ENCODE measurements at regions not wholly inside any gene's neighbourhood (a gene's known extent, or its start where the extent isn't known, plus 50 kb on each side); places are given as distances from the start of the nearest gene placed in this dataset.
A peak's percentile ranks its signal among the peaks of the same experiment; 100 is the strongest.

DNA sequence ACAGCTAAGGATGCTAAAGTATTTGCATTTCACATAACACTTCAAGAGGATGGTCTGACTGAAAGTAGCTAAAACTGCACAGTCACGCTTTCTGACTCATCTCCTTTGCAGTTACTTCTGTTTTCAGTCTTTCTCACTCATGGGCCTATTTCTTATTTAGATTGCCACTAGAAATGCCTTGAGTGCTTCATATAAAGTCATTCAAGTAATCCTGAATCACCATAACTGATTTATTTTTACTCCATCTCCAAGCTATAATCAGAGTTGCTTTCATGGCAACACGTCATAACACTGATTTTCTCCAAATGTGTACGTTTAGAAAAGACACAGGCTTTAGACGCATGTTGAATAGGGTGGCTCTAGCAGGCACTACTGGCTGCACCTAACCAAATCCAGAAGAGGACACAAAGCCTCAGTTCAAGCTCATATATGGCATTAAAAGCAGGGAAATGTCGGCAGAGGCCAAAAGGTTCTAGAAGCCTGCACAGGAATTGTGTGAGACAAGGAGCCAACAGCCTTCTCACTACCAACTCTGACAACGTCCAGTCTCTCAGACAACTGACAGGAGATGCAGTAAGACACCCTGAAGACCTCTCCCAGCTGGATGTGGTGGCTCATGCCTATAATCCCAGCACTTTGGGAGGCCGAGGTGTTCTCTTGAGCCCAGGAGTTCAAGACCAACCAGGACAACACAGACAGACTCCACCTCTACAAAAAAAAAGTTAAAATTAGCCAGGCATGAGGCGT is 64.1 kb upstream of the BEND6 start:
- ATAC-seq (ENCODE audit: insufficient read depth, low FRiP score) (peak; percentile 58), DNase-seq (peak in 1 of 3 donors; percentile 15)
- TF ChIP-seq, protein P1, sequence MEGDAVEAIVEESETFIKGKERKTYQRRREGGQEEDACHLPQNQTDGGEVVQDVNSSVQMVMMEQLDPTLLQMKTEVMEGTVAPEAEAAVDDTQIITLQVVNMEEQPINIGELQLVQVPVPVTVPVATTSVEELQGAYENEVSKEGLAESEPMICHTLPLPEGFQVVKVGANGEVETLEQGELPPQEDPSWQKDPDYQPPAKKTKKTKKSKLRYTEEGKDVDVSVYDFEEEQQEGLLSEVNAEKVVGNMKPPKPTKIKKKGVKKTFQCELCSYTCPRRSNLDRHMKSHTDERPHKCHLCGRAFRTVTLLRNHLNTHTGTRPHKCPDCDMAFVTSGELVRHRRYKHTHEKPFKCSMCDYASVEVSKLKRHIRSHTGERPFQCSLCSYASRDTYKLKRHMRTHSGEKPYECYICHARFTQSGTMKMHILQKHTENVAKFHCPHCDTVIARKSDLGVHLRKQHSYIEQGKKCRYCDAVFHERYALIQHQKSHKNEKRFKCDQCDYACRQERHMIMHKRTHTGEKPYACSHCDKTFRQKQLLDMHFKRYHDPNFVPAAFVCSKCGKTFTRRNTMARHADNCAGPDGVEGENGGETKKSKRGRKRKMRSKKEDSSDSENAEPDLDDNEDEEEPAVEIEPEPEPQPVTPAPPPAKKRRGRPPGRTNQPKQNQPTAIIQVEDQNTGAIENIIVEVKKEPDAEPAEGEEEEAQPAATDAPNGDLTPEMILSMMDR (IDR thresholded peaks at IDR 0.05; ENCODE audit: control extremely low read depth, extremely low read depth): no peak
- no peaks in the 10 kb centered on the region for H3K4me1 ChIP-seq (ENCODE audit: control insufficient read depth in 5 of 5, insufficient read depth in 5 of 5, low read length in 5 of 5)
- H3K36me3 ChIP-seq (ENCODE audit: control insufficient read depth in 4 of 4, insufficient read depth in 4 of 4, low read length in 4 of 4): no peaks in the 10 kb centered on the region
- no peaks in the 10 kb centered on the region for H3K9me3 ChIP-seq (ENCODE audit: control insufficient read depth in 4 of 4, insufficient read depth in 3 of 4, low read length in 3 of 4)
- H3K9ac ChIP-seq (ENCODE audit: insufficient read depth in 1 of 2, low read length in 2 of 2): no peak overlapping the region
- no peak overlapping the region for H3K27ac ChIP-seq (ENCODE audit: low read depth in 1 of 2, low read length in 1 of 2)
- no peaks in the 10 kb centered on the region for H3K27me3 ChIP-seq (ENCODE audit: control insufficient read depth in 3 of 3, insufficient read depth in 3 of 3, low read length in 2 of 3)
- WGBS, 2 donors: 80 to 82% methylated on average over 8 of the region's 8 CpGs
- H3K4me3 ChIP-seq: no peak overlapping the region

GRCh38 chr6:56890066-56890465 is 64.8 kb upstream of the BEND6 start:
- H3K4me1 ChIP-seq (ENCODE audit: control insufficient read depth in 5 of 5, insufficient read depth in 5 of 5, low read length in 5 of 5): no peaks in the 10 kb centered on the region
- no peaks in the 10 kb centered on the region for H3K27me3 ChIP-seq (ENCODE audit: control insufficient read depth in 3 of 3, insufficient read depth in 3 of 3, low read length in 2 of 3)
- no peak overlapping the region for H3K4me3 ChIP-seq
- WGBS, 2 donors: 54 to 78% methylated on average over 3 of the region's 3 CpGs
- ATAC-seq (ENCODE audit: insufficient read depth, low FRiP score) (no peak), DNase-seq (no peak)
- TF ChIP-seq, protein P1 (IDR thresholded peaks at IDR 0.05; ENCODE audit: control extremely low read depth, extremely low read depth): no peak
- H3K9me3 ChIP-seq (ENCODE audit: control insufficient read depth in 4 of 4, insufficient read depth in 3 of 4, low read length in 3 of 4): no peaks in the 10 kb centered on the region
- no peak overlapping the region for H3K27ac ChIP-seq (ENCODE audit: low read depth in 1 of 2, low read length in 1 of 2)
- no peak overlapping the region for H3K9ac ChIP-seq (ENCODE audit: insufficient read depth in 1 of 2, low read length in 2 of 2)
- no peaks in the 10 kb centered on the region for H3K36me3 ChIP-seq (ENCODE audit: control insufficient read depth in 4 of 4, insufficient read depth in 4 of 4, low read length in 4 of 4)

- H3K27me3 ChIP-seq (ENCODE audit: control insufficient read depth in 3 of 3, insufficient read depth in 3 of 3, low read length in 2 of 3): no peaks in the 10 kb centered on the region
- H3K4me3 ChIP-seq: no peak overlapping the region
- no peaks in the 10 kb centered on the region for H3K9me3 ChIP-seq (ENCODE audit: control insufficient read depth in 4 of 4, insufficient read depth in 3 of 4, low read length in 3 of 4)
- ATAC-seq (ENCODE audit: insufficient read depth, low FRiP score) (no peak), DNase-seq (no peak)
- no peaks in the 10 kb centered on the region for H3K4me1 ChIP-seq (ENCODE audit: control insufficient read depth in 5 of 5, insufficient read depth in 5 of 5, low read length in 5 of 5)
- TF ChIP-seq, protein P1 (IDR thresholded peaks at IDR 0.05; ENCODE audit: control extremely low read depth, extremely low read depth): no peak
- H3K27ac ChIP-seq (ENCODE audit: low read depth in 1 of 2, low read length in 1 of 2): no peak overlapping the region
- no peak overlapping the region for H3K9ac ChIP-seq (ENCODE audit: insufficient read depth in 1 of 2, low read length in 2 of 2)
- no peaks in the 10 kb centered on the region for H3K36me3 ChIP-seq (ENCODE audit: control insufficient read depth in 4 of 4, insufficient read depth in 4 of 4, low read length in 4 of 4)
These were observed 65.4 kb upstream of the BEND6 start for GRCh38 chr6:56889492-56889891.

- Histone ChIP-seq H3K27me3 (ENCODE audit: control insufficient read depth in 3 of 3, insufficient read depth in 3 of 3, low read length in 2 of 3) (peaks cover 0 to 3% (median 0%) of the 10 kb centered on the region in 3 donors), H3K27ac (ENCODE audit: low read depth in 1 of 2, low read length in 1 of 2) (no peak overlapping the region), H3K4me1 (ENCODE audit: control insufficient read depth in 5 of 5, insufficient read depth in 5 of 5, low read length in 5 of 5) (no peaks in the 10 kb centered on the region), H3K4me3 (no peak overlapping the region), H3K9me3 (ENCODE audit: control insufficient read depth in 4 of 4, insufficient read depth in 3 of 4, low read length in 3 of 4) (no peaks in the 10 kb centered on the region), H3K36me3 (ENCODE audit: control insufficient read depth in 4 of 4, insufficient read depth in 4 of 4, low read length in 4 of 4) (no peaks in the 10 kb centered on the region), H3K9ac (ENCODE audit: insufficient read depth in 1 of 2, low read length in 2 of 2) (no peak overlapping the region)
- no peak for DNase-seq
- ATAC-seq (ENCODE audit: insufficient read depth, low FRiP score): no peak
- TF ChIP-seq, protein P1 (IDR thresholded peaks at IDR 0.05; ENCODE audit: control extremely low read depth, extremely low read depth): no peak
- 90% methylated on average over 1 of the region's 1 CpG for WGBS, 2 donors
These were observed 66.2 kb upstream of the BEND6 start for GRCh38 chr6:56888687-56889086.
